PFSK-1 (cell line): ENCODE measurements at regions not wholly inside any gene's neighbourhood (a gene's known extent, or its start where the extent isn't known, plus 50 kb on each side); places are given as distances from the start of the nearest gene placed in this dataset.

Experiments used
- POLR2AphosphoS5 ChIP-seq: IDR thresholded peaks from 2 replicates; pipeline ENCODE4 v1.6.1; 2012; ENCODE audit warnings: low read depth, mild to moderate bottlenecking, control low read depth, low read length, moderate library complexity
- SIN3A ChIP-seq: IDR thresholded peaks from 2 replicates; pipeline ENCODE4 v1.6.1; 2012; ENCODE audit warnings: mild to moderate bottlenecking, low read length, moderate library complexity, borderline replicate concordance; ENCODE audit not compliant: insufficient read depth
- TAF1 ChIP-seq: IDR thresholded peaks from 2 replicates; pipeline ENCODE4 v1.6.1; 2012; ENCODE audit warnings: low read length, control low read depth, borderline replicate concordance; ENCODE audit not compliant: insufficient read depth
- TF ChIP-seq, protein P1 (sequence below), 2 experiments: IDR thresholded peaks; 2 replicates each; pipeline versions ENCODE4 v1.6.1 to v1.8.0; 2011 to 2012; ENCODE audit warnings: low read depth in 2 of 2, low read length in 2 of 2, control low read depth in 1 of 2, inconsistent platforms in 1 of 2, mild to moderate bottlenecking in 1 of 2, moderate library complexity in 1 of 2; ENCODE audit not compliant: insufficient read depth in 1 of 2

DNA sequence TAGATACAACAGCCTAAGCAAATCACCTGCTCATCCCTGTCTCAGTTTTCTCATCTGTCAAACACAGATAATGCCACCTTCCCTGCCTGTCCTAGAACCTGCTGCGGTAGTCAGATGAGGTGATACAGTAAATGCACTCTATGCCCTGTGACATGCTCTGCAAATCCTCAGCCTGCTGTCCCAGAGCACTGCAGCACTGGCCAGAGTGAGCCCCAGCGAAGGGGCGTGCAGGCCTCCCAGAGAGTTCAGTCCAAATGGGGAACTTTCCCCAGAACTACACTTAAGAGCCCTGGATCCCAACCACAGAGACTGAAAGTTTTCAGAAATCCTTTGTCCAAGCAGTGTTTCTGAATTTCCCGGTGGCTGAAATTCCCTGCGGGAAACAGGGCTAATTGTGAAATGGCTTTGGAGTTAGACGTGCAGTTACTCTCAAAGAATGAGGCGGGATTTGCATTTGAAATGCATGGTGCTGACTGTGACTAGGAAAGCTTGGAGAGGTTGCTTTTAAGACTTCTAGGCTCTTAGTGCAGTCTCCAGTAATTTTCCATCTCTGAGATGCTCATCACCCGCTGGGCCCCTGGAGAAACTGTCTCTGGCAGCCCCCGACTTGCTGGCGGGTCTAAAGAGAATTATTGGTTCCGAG lies 206.5 kb upstream of the AJAP1 start:
- TF ChIP-seq POLR2AphosphoS5, result no peak
- TF ChIP-seq, protein P1, sequence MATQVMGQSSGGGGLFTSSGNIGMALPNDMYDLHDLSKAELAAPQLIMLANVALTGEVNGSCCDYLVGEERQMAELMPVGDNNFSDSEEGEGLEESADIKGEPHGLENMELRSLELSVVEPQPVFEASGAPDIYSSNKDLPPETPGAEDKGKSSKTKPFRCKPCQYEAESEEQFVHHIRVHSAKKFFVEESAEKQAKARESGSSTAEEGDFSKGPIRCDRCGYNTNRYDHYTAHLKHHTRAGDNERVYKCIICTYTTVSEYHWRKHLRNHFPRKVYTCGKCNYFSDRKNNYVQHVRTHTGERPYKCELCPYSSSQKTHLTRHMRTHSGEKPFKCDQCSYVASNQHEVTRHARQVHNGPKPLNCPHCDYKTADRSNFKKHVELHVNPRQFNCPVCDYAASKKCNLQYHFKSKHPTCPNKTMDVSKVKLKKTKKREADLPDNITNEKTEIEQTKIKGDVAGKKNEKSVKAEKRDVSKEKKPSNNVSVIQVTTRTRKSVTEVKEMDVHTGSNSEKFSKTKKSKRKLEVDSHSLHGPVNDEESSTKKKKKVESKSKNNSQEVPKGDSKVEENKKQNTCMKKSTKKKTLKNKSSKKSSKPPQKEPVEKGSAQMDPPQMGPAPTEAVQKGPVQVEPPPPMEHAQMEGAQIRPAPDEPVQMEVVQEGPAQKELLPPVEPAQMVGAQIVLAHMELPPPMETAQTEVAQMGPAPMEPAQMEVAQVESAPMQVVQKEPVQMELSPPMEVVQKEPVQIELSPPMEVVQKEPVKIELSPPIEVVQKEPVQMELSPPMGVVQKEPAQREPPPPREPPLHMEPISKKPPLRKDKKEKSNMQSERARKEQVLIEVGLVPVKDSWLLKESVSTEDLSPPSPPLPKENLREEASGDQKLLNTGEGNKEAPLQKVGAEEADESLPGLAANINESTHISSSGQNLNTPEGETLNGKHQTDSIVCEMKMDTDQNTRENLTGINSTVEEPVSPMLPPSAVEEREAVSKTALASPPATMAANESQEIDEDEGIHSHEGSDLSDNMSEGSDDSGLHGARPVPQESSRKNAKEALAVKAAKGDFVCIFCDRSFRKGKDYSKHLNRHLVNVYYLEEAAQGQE (IDR thresholded peaks at IDR 0.05; ENCODE audit: insufficient read depth in 1 of 2, low read depth in 2 of 2, low read length in 2 of 2), result no peak
- no peak for TF ChIP-seq SIN3A
- TF ChIP-seq TAF1, result no peak
